Peyer's patch (tissue), 4 donors: ENCODE measurements at regions not wholly inside any gene's neighbourhood (a gene's known extent, or its start where the extent isn't known, plus 50 kb on each side); places are given as distances from the start of the nearest gene placed in this dataset.
"Not testable (repeated sequence)": the region's sequence is repeated elsewhere in the genome, so short reads cannot be mapped to it uniquely, and the experiment has no call there.

Experiments used
- DNase-seq, 3 donors: peaks; one replicate each; pipeline ENCODE4 v3.0.0-alpha.2; 2017 to 2019
- H3K27ac ChIP-seq, 4 donors: fragments of 200-600 bp; sonication (generic); one replicate each; pipeline ENCODE4 v1.5.1; 2016 to 2019
- H3K27me3 ChIP-seq, 2 donors: fragments of 200-600 bp; sonication (generic); one replicate each; pipeline ENCODE4 v1.5.1; 2019
- H3K36me3 ChIP-seq, 3 donors: fragments of 200-600 bp; sonication (generic); one replicate each; pipeline ENCODE4 v1.5.1; 2016 to 2019
- H3K4me1 ChIP-seq, 4 donors: fragments of 200-600 bp; sonication (generic); one replicate each; pipeline ENCODE4 v1.5.1; 2016 to 2019
- H3K4me3 ChIP-seq, 4 donors: fragments of 200-600 bp; sonication (generic); 1 replicate in 3 of 4; 2 replicates in 1 of 4; pipeline ENCODE4 v1.5.1; 2016 to 2019; ENCODE audit warnings: mild to moderate bottlenecking in 1 of 4
- H3K9me3 ChIP-seq, 4 donors: fragments of 200-600 bp; sonication (generic); one replicate each; pipeline ENCODE4 v1.5.1; 2016 to 2019; ENCODE audit warnings: mild to moderate bottlenecking in 1 of 4
- CTCF ChIP-seq, 6 experiments: fragments of 450-650 bp in 4 of 6; fragments of 200-600 bp in 2 of 6; sonication (generic) in 1 of 6; IDR thresholded peaks; one replicate each; pipeline ENCODE4 v1.5.1; 2017 to 2019; ENCODE audit warnings: antibody characterized with exemption in 6 of 6, mild to moderate bottlenecking in 3 of 6, moderate library complexity in 1 of 6
- POLR2A ChIP-seq, 2 donors: fragments of 450-650 bp; IDR thresholded peaks; one replicate each; pipeline ENCODE4 v1.5.1; 2017; ENCODE audit warnings: antibody characterized with exemption in 2 of 2, mild to moderate bottlenecking in 2 of 2, moderate library complexity in 2 of 2

- Histone ChIP-seq H3K27ac (no peak overlapping the region), H3K4me3 (no peak overlapping the region), H3K27me3 (no peaks in the 10 kb centered on the region), H3K9me3 (no peaks in the 10 kb centered on the region), H3K36me3 (no peaks in the 10 kb centered on the region), H3K4me1 (no peaks in the 10 kb centered on the region)
- TF ChIP-seq POLR2A (IDR thresholded peaks at IDR 0.05) (no peak), CTCF (IDR thresholded peaks at IDR 0.05) (no peak)
- no peak for DNase-seq
Observed at GRCh38 chr5:105632043-105632442, 2038.7 kb downstream of the EFNA5 start.

- TF ChIP-seq POLR2A (IDR thresholded peaks at IDR 0.05) = no peak
- no peak for TF ChIP-seq CTCF (IDR thresholded peaks at IDR 0.05)
- Histone ChIP-seq H3K27me3 (no peaks in the 10 kb centered on the region), H3K36me3 (no peaks in the 10 kb centered on the region), H3K27ac (no peak overlapping the region), H3K4me1 (no peaks in the 10 kb centered on the region), H3K9me3 (no peaks in the 10 kb centered on the region), H3K4me3 (no peak overlapping the region)
- DNase-seq = no peak
Observed at GRCh38 chr5:105630803-105631202, 2039.9 kb downstream of the EFNA5 start.

- no peak overlapping the region for H3K4me3 ChIP-seq
- no peak for DNase-seq
- no peaks in the 10 kb centered on the region for H3K36me3 ChIP-seq
- H3K27me3 ChIP-seq = no peaks in the 10 kb centered on the region
- H3K4me1 ChIP-seq = no peaks in the 10 kb centered on the region
- no peak for TF ChIP-seq CTCF (IDR thresholded peaks at IDR 0.05)
- no peak overlapping the region for H3K27ac ChIP-seq
- H3K9me3 ChIP-seq = no peaks in the 10 kb centered on the region
Observed at GRCh38 chr5:105619725-105620124, 2051.0 kb downstream of the EFNA5 start.

- H3K4me1 ChIP-seq = no peaks in the 10 kb centered on the region
- TF ChIP-seq POLR2A (IDR thresholded peaks at IDR 0.05) (no peak), CTCF (IDR thresholded peaks at IDR 0.05) (no peak)
- H3K27ac ChIP-seq = no peak overlapping the region
- no peaks in the 10 kb centered on the region for H3K36me3 ChIP-seq
- H3K27me3 ChIP-seq = no peaks in the 10 kb centered on the region
- H3K4me3 ChIP-seq = no peak overlapping the region
- no peak for DNase-seq
- H3K9me3 ChIP-seq = no peaks in the 10 kb centered on the region
Observed at GRCh38 chr5:105617436-105618215, 2053.1 kb downstream of the EFNA5 start.

- H3K4me3 ChIP-seq = no peak overlapping the region
- H3K4me1 ChIP-seq = no peaks in the 10 kb centered on the region
- no peaks in the 10 kb centered on the region for H3K36me3 ChIP-seq
- no peaks in the 10 kb centered on the region for H3K27me3 ChIP-seq
- no peak overlapping the region for H3K27ac ChIP-seq
- TF ChIP-seq CTCF (IDR thresholded peaks at IDR 0.05) (no peak), POLR2A (IDR thresholded peaks at IDR 0.05) (no peak)
- no peak for DNase-seq
- H3K9me3 ChIP-seq = no peaks in the 10 kb centered on the region
Observed at GRCh38 chr5:105616599-105616998, 2054.0 kb upstream of the NUDT12 start.

GRCh38 chr5:105602406-105602805 lies 2039.8 kb upstream of the NUDT12 start:
- not testable (repeated sequence) for H3K4me1 ChIP-seq, H3K4me3 ChIP-seq, H3K9me3 ChIP-seq, H3K27me3 ChIP-seq, DNase-seq, H3K36me3 ChIP-seq, H3K27ac ChIP-seq
